ENCODE measurements at regions not wholly inside any gene's neighbourhood (a gene's known extent, or its start where the extent isn't known, plus 50 kb on each side); places are given as distances from the start of the nearest gene placed in this dataset.

DNA sequence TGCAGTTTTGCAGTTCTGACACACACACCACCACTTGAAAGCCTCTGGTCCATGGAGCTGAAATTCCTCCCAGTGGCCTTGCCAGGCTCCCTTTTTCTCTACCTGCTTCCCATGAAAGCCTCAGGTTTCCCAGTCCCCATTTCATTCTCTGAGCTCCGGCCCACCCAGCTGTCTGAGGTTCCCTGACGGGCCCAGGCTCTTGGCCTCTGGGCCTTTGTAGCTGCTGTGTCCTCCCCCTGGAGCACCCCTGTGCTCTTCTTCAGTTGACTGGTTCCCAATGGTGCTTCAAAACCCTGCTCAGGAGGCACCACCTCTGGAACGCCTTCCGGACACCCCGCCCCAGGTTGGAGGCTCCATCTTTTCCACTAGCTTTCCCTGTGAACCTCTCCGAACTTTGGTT is 155.9 kb upstream of the SHB start:
- DNase-seq: no peak

GRCh38 chr9:38216572-38216971 is 147.5 kb upstream of the SHB start:
- DNase-seq: no peak

DNA sequence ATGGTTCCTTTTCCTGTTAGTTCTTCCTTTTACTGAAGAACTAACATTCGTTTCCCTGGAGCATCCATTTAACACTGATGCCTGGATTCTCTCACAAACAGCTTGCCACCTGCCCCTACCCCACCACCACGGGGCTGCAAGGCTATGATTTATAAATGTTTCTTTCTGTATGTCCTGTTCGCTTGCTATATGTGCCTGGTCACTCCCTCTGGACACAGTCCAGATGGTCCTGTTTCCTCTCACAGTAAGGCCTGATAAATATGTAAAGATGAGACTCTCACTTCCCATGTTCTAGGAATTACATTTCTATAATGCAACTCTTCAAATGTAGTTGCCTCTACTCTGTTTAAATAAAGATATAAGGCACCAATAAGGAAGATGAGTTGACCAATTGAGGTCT is 146.4 kb upstream of the SHB start:
- DNase-seq: no peak

DNA sequence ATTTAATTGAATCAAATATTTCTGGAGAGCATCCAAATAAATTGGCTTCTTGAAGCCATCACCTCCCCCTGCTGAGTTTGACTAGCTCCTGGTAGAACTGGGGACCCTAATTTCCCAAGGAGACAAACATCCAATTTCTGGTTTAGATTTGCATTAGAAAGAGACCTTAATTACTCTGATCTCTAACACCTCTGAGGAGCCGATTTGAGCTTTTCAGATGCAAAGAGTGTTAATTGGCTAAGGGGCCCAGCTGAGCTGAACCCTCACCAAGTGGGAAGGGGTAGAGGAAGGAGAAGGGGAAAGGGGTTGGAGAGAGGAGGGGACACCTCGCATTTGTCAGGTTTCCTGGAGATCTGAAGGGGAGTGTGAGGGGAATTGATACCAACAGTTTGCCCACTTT is 145.4 kb upstream of the SHB start:
- DNase-seq: no peak

- DNase-seq: no peak
Observed at GRCh38 chr9:38213631-38214299, 144.7 kb upstream of the SHB start.

DNA sequence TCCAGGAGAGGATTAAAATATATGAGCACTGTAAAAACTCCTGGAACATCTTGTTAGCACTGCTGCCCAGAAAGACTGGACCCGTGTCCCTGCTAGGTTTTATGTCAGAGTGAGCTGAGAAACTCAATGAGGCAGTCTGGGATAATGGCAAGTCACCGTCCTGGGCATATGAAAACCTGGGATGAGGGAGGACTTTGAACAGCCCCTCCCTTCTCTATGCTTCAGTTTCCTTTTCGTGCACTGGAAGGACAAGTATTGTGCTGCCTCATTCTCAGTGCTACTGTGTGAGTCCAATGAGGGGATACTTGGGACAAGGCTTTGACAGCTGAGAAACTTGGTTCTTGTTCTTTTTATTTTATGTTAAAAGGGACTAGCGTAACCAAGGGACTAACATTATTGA is 143.0 kb upstream of the SHB start:
- DNase-seq: no peak

- DNase-seq: no peak
Observed at GRCh38 chr9:38211002-38211401, 142.0 kb upstream of the SHB start.

- no peak for DNase-seq
Observed at GRCh38 chr9:38208206-38208901, 139.3 kb upstream of the SHB start.

DNA sequence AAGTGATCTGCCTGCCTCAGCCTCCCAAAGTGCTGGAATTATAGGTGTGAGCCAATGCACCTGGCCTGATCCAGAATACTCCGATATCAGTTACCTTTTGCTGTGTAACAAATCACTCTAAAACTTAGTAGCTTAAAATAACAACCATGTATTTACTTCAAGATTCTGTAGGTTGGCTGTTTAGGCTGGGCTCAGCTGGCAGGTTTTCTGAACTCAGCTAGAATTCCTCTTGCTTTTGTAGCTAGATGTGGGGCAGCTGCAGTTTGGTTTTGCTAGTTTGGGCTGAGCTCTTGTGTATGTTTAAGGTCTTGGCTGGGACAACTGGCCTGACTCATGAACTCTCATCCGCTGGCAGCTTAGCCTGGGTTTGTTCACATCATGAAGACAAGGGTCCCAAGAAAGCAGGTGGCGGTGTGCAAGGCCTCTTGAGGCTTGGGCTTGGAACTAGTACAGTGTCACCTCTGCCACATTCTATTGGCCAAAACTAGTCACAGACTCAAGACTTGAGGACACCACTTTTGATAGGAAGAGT is 138.3 kb upstream of the SHB start:
- DNase-seq: no peak

DNA sequence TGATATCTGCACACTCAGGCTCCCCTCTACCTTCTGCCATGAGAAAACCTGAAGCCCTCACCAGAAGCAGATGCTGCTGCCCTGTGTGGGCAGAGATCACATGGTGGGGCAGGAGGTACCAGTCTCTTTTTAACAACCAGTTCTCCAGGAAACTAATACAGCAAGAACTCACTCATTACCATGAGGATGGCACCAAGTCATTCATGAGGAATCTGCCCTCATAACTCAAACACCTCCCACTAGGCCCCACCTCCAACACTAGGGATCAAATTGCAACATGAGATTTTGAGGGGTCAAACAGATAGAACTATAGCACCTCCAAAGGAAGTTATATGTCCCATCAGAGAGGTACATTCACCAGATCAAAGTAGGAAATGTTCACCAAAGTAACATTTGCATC is 136.3 kb upstream of the SHB start:
- DNase-seq: no peak

DNA sequence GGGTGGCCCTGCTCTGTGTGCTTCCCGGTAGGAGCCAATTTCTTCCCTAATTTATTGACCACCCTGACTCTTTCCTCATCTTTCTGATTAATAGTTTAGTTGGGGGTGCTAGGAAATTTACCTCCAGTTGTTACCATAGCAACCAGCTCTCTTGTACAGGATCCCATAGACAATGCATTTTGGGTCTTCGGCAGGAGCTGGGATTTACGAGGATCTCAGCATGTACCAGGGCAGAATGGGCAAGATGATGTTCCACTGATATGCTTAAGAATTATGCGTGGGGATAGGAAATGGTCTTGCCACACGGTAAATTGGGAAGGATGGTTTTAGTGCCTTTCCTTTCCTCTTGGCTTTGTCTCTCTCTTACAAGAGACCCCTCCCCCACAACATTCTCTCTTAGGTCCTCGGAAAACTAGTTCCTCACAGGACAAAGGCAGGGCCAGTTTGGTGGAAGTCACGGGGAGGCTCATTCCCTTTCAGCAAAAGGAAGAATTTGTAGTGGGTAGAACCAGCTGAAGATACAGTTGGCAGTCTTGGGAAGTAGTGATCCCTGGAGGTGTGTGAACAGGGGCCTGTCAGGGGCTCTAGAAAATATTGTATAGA is 133.4 kb upstream of the SHB start:
- DNase-seq: no peak

- no peak for DNase-seq
Observed at GRCh38 chr9:38201844-38202243, 132.8 kb upstream of the SHB start.

- DNase-seq: no peak
Observed at GRCh38 chr9:38200431-38200830, 131.4 kb upstream of the SHB start.

- DNase-seq: no peak
Observed at GRCh38 chr9:38198140-38198539, 129.1 kb upstream of the SHB start.

DNA sequence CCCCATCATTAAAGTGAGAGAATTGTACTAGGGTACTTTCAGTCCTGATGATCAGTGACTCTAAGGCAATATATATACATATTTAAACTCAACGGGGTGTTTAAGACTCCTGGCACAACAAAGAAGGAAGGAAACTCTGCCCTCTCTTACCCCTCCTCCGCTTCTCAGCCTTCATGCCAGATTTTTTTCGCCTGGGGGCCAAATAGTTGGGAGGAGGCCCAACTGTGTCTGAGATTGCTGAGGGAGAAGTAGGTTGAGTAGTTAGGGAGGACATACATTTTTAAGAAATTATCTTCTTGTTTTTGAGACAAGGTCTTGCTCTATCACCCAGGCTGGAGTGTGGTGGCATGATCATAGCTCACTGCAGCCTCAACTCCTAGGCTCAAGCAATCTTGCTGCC is 127.7 kb upstream of the SHB start:
- no peak for DNase-seq

DNA sequence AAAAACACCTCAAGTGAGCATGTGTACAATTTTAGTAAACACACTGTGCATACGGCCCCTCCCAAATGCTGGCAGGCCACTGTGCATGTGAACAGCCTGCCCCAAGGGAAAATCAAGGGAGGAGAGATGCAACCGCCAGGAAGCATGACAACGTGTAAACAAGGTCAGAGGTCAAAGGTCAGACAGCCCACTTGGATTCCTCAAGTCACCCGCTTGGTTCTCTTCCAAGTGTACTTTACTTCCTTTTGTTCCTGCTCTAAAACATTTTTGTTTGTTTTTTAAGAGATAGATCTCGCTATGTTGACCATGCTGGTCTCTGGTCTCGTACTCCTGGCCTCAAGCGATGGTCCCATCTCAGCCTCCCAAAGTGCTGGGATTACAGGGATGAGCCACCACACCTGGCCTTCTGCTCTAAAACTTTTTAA is 126.7 kb upstream of the SHB start:
- DNase-seq: no peak

DNA sequence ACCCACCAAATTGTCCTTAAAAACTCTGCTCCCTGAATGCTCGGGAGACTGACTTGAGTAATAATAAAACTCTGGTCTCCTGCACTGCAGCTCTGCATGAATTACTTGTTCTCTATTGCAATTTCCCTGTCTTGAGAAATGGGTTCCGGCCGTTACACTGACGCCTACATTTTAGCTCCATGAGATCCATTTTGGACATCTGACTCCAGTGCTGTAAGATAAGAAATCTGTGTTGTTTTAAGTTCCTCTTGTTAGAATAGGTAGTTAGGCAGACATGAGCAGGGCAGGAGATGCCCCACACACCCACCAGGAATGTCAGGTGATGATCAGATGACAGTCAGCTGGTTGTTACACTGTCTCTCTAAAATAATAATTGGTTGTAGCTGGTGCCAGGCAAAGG is 125.8 kb upstream of the SHB start:
- DNase-seq: no peak

DNA sequence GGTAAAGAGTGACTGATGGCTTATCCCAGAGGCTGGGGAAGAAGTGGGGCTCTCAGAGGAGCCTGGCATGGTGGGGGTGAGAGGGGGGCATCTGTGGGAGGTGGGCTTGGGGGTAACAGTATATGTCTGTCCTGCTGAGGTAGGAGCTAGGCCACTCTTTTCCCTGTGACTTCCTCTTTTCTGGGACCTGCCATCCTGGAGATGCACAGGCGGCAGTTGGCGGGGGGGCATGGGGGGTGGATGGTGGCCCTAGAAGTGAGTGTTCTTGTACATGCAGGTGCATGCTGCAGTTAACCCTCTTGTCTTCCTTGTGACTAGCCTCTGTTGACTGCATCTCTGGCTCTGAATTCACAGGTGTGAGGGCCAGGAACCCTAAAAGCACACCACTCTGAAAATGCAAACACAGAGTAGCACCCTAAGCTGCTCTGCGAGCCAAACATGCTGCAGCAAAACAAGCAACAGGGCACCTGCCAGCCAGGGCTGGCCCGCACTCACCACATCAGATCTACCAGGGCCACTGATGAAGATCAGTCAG is 123.8 kb upstream of the SHB start:
- DNase-seq: no peak

DNA sequence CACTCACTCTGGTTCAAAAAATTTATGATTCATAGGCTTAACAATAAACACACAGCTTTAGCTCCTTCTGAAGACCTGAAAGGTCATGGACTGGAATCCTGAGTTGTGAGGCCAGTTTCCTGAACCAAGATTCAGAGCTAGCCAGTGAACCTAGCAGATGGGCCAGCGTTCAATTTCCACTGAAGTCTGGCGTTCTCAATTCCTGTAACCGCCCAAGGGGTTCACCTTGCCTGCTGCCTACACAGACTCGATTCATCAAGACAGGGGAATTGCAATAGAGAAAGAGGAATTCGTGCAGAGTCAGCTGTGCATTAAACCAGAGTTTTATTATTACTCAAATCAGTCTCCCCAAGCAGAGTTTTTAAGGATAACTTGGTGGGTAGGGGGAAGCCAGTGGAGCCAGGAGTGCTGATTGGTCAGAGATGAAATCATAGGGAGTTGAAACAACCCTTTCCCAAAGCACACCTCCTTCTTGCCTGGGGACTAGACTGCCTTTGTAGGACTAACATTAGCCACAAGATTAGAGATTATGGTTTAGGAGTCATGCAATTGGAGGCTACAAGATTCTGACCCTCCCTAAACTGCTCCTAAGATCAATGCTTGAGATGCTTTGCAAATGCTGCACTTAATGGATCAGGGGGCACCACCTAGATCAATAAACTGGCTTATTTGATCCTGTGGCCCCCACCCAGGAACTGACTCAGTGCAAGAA is 117.5 kb upstream of the SHB start:
- no peak for DNase-seq

GRCh38 chr9:38185647-38186403 is 116.8 kb upstream of the SHB start:
- no peak for DNase-seq

DNA sequence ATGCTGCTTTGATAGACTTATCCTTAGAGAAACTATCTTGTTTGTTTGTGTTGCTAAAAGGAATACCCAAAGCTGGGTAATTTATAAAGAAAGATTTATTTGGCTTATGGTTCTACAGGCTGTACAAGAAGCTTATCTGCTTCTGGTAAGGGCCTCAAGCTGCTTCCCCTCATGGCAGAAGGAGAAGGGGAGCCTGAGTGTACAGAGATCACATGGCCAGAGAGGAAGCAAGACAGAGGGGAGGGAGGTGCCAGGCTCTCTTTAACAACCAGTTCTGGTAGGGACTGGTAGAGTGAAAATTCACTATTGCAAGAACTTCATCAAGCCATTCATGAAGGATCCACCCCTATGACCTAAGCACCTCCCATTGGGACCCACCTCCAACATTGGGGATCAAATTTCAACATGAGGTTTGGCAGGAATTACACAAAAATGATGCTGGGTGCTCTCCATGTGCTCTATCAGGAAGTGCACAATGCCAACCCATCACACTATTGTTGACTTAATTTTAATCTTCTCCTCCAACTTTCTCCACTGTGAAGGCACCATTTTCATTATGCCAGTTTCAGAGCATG is 115.1 kb upstream of the SHB start:
- no peak for DNase-seq

GRCh38 chr9:38182321-38182720 is 113.3 kb upstream of the SHB start:
- no peak for DNase-seq
